ENCODE measurements at regions not wholly inside any gene's neighbourhood (a gene's known extent, or its start where the extent isn't known, plus 50 kb on each side); places are given as distances from the start of the nearest gene placed in this dataset.

GRCh38 chr2:201955231-201955630 lies 78.4 kb upstream of the FZD7 start:
- no peak overlapping the region for H3K4me3 ChIP-seq (ENCODE audit: low read depth, low read length)
- H3K4me1 Mint-ChIP-seq, result no peaks in the 10 kb centered on the region
- peaks cover 19% of the 10 kb centered on the region for H3K27me3 Mint-ChIP-seq
- no peak for ATAC-seq (ENCODE audit: low read depth in 2 of 2)
- no peaks in the 10 kb centered on the region for H3K4me1 ChIP-seq (ENCODE audit: control insufficient read depth, insufficient read depth, low read length, poor library complexity, severe bottlenecking)
- no peak overlapping the region for H3K27ac Mint-ChIP-seq
- no peak for DNase-seq
- H3K36me3 Mint-ChIP-seq, result no peaks in the 10 kb centered on the region
- H3K9me3 Mint-ChIP-seq, result no peaks in the 10 kb centered on the region
- no peaks in the 10 kb centered on the region for H3K36me3 ChIP-seq (ENCODE audit: control insufficient read depth, insufficient read depth, low read length)
- H3K4me3 Mint-ChIP-seq, result no peak overlapping the region
- H3K9me3 ChIP-seq (ENCODE audit: control insufficient read depth in 2 of 2, low read length in 2 of 2), result no peaks in the 10 kb centered on the region
- H3K27ac ChIP-seq (ENCODE audit: insufficient read depth, low read length, poor library complexity, severe bottlenecking), result no peak overlapping the region
- no peaks in the 10 kb centered on the region for H3K27me3 ChIP-seq (ENCODE audit: control insufficient read depth, insufficient read depth, low read length)

GRCh38 chr2:201955702-201956141 lies 77.9 kb upstream of the FZD7 start:
- DNase-seq (no peak), ATAC-seq (ENCODE audit: low read depth in 2 of 2) (no peak)
- Mint-ChIP-seq H3K27ac (no peak overlapping the region), H3K36me3 (no peaks in the 10 kb centered on the region), H3K4me1 (no peaks in the 10 kb centered on the region), H3K27me3 (peaks cover 19% of the 10 kb centered on the region), H3K9me3 (no peaks in the 10 kb centered on the region), H3K4me3 (no peak overlapping the region)
- no peaks in the 10 kb centered on the region for H3K9me3 ChIP-seq (ENCODE audit: control insufficient read depth in 2 of 2, low read length in 2 of 2)
- H3K27me3 ChIP-seq (ENCODE audit: control insufficient read depth, insufficient read depth, low read length), result no peaks in the 10 kb centered on the region
- H3K4me1 ChIP-seq (ENCODE audit: control insufficient read depth, insufficient read depth, low read length, poor library complexity, severe bottlenecking), result no peaks in the 10 kb centered on the region
- no peak overlapping the region for H3K4me3 ChIP-seq (ENCODE audit: low read depth, low read length)
- H3K27ac ChIP-seq (ENCODE audit: insufficient read depth, low read length, poor library complexity, severe bottlenecking), result no peak overlapping the region
- H3K36me3 ChIP-seq (ENCODE audit: control insufficient read depth, insufficient read depth, low read length), result no peaks in the 10 kb centered on the region

GRCh38 chr2:201956361-201956760 lies 77.3 kb upstream of the FZD7 start:
- no peak overlapping the region for H3K27ac ChIP-seq (ENCODE audit: insufficient read depth, low read length, poor library complexity, severe bottlenecking)
- no peaks in the 10 kb centered on the region for H3K9me3 Mint-ChIP-seq
- H3K9me3 ChIP-seq (ENCODE audit: control insufficient read depth in 2 of 2, low read length in 2 of 2), result no peaks in the 10 kb centered on the region
- peaks cover 19% of the 10 kb centered on the region for H3K27me3 Mint-ChIP-seq
- ATAC-seq (ENCODE audit: low read depth in 2 of 2) (no peak), DNase-seq (no peak)
- no peaks in the 10 kb centered on the region for H3K4me1 ChIP-seq (ENCODE audit: control insufficient read depth, insufficient read depth, low read length, poor library complexity, severe bottlenecking)
- H3K36me3 ChIP-seq (ENCODE audit: control insufficient read depth, insufficient read depth, low read length), result no peaks in the 10 kb centered on the region
- H3K36me3 Mint-ChIP-seq, result no peaks in the 10 kb centered on the region
- no peak overlapping the region for H3K27ac Mint-ChIP-seq
- H3K27me3 ChIP-seq (ENCODE audit: control insufficient read depth, insufficient read depth, low read length), result no peaks in the 10 kb centered on the region
- H3K4me3 Mint-ChIP-seq, result no peak overlapping the region
- no peaks in the 10 kb centered on the region for H3K4me1 Mint-ChIP-seq
- H3K4me3 ChIP-seq (ENCODE audit: low read depth, low read length), result no peak overlapping the region

GRCh38 chr2:201957091-201957490 lies 76.6 kb upstream of the FZD7 start:
- Histone ChIP-seq H3K27me3 (ENCODE audit: control insufficient read depth, insufficient read depth, low read length) (no peaks in the 10 kb centered on the region), H3K9me3 (ENCODE audit: control insufficient read depth in 2 of 2, low read length in 2 of 2) (no peaks in the 10 kb centered on the region), H3K27ac (ENCODE audit: insufficient read depth, low read length, poor library complexity, severe bottlenecking) (no peak overlapping the region), H3K4me3 (ENCODE audit: low read depth, low read length) (no peak overlapping the region), H3K36me3 (ENCODE audit: control insufficient read depth, insufficient read depth, low read length) (no peaks in the 10 kb centered on the region), H3K4me1 (ENCODE audit: control insufficient read depth, insufficient read depth, low read length, poor library complexity, severe bottlenecking) (no peaks in the 10 kb centered on the region)
- peaks cover 19% of the 10 kb centered on the region for H3K27me3 Mint-ChIP-seq
- H3K27ac Mint-ChIP-seq, result no peak overlapping the region
- no peaks in the 10 kb centered on the region for H3K9me3 Mint-ChIP-seq
- ATAC-seq (ENCODE audit: low read depth in 2 of 2) (no peak), DNase-seq (no peak)
- H3K36me3 Mint-ChIP-seq, result no peaks in the 10 kb centered on the region
- no peaks in the 10 kb centered on the region for H3K4me1 Mint-ChIP-seq
- no peak overlapping the region for H3K4me3 Mint-ChIP-seq

GRCh38 chr2:201959198-201959597 lies 74.5 kb upstream of the FZD7 start:
- no peak for ATAC-seq (ENCODE audit: low read depth in 2 of 2)
- H3K27me3 ChIP-seq (ENCODE audit: control insufficient read depth, insufficient read depth, low read length), result no peaks in the 10 kb centered on the region

GRCh38 chr2:201959626-201960025 lies 74.0 kb upstream of the FZD7 start:
- no peaks in the 10 kb centered on the region for H3K36me3 ChIP-seq (ENCODE audit: control insufficient read depth, insufficient read depth, low read length)
- Mint-ChIP-seq H3K4me1 (peaks cover 0 to 2% (median 0%) of the 10 kb centered on the region in 4 donors), H3K9me3 (no peaks in the 10 kb centered on the region), H3K27ac (no peak overlapping the region), H3K27me3 (peaks cover 8% of the 10 kb centered on the region), H3K36me3 (no peaks in the 10 kb centered on the region), H3K4me3 (no peak overlapping the region)
- DNase-seq, result no peak
- H3K4me3 ChIP-seq (ENCODE audit: low read depth, low read length), result no peak overlapping the region
- H3K4me1 ChIP-seq (ENCODE audit: control insufficient read depth, insufficient read depth, low read length, poor library complexity, severe bottlenecking), result no peaks in the 10 kb centered on the region
- H3K27me3 ChIP-seq (ENCODE audit: control insufficient read depth, insufficient read depth, low read length), result no peaks in the 10 kb centered on the region
- no peaks in the 10 kb centered on the region for H3K9me3 ChIP-seq (ENCODE audit: control insufficient read depth in 2 of 2, low read length in 2 of 2)
- H3K27ac ChIP-seq (ENCODE audit: insufficient read depth, low read length, poor library complexity, severe bottlenecking), result no peak overlapping the region
- no peak for ATAC-seq (ENCODE audit: low read depth in 2 of 2)

More at GRCh38 chr2:201959198-201959597, 74.5 kb upstream of the FZD7 start:
- Mint-ChIP-seq H3K36me3 (no peaks in the 10 kb centered on the region), H3K27ac (no peak overlapping the region), H3K4me3 (no peak overlapping the region), H3K4me1 (no peaks in the 10 kb centered on the region), H3K9me3 (no peaks in the 10 kb centered on the region), H3K27me3 (peaks cover 12% of the 10 kb centered on the region)
- Histone ChIP-seq H3K36me3 (ENCODE audit: control insufficient read depth, insufficient read depth, low read length) (no peaks in the 10 kb centered on the region), H3K4me1 (ENCODE audit: control insufficient read depth, insufficient read depth, low read length, poor library complexity, severe bottlenecking) (no peaks in the 10 kb centered on the region), H3K4me3 (ENCODE audit: low read depth, low read length) (no peak overlapping the region), H3K9me3 (ENCODE audit: control insufficient read depth in 2 of 2, low read length in 2 of 2) (no peaks in the 10 kb centered on the region), H3K27ac (ENCODE audit: insufficient read depth, low read length, poor library complexity, severe bottlenecking) (no peak overlapping the region)
- no peak for DNase-seq

- Mint-ChIP-seq H3K27me3 (peaks cover 7% of the 10 kb centered on the region), H3K36me3 (no peaks in the 10 kb centered on the region), H3K27ac (peak overlapping the region in 1 of 3 donors; percentile 56), H3K9me3 (no peaks in the 10 kb centered on the region), H3K4me3 (no peak overlapping the region), H3K4me1 (peaks cover 0 to 2% (median 0%) of the 10 kb centered on the region in 4 donors)
- Histone ChIP-seq H3K36me3 (ENCODE audit: control insufficient read depth, insufficient read depth, low read length) (no peaks in the 10 kb centered on the region), H3K27ac (ENCODE audit: insufficient read depth, low read length, poor library complexity, severe bottlenecking) (no peak overlapping the region), H3K4me1 (ENCODE audit: control insufficient read depth, insufficient read depth, low read length, poor library complexity, severe bottlenecking) (no peaks in the 10 kb centered on the region), H3K27me3 (ENCODE audit: control insufficient read depth, insufficient read depth, low read length) (no peaks in the 10 kb centered on the region), H3K9me3 (ENCODE audit: control insufficient read depth in 2 of 2, low read length in 2 of 2) (no peaks in the 10 kb centered on the region), H3K4me3 (ENCODE audit: low read depth, low read length) (no peak overlapping the region)
- DNase-seq (no peak), ATAC-seq (ENCODE audit: low read depth in 2 of 2) (no peak)
These were observed 73.3 kb upstream of the FZD7 start for GRCh38 chr2:201960305-201960704.

GRCh38 chr2:201961401-201961800 lies 72.3 kb upstream of the FZD7 start:
- no peaks in the 10 kb centered on the region for H3K9me3 ChIP-seq (ENCODE audit: control insufficient read depth in 2 of 2, low read length in 2 of 2)
- no peaks in the 10 kb centered on the region for H3K4me1 ChIP-seq (ENCODE audit: control insufficient read depth, insufficient read depth, low read length, poor library complexity, severe bottlenecking)
- Mint-ChIP-seq H3K4me1 (peaks cover 0 to 2% (median 0%) of the 10 kb centered on the region in 4 donors), H3K27ac (no peak overlapping the region), H3K9me3 (no peaks in the 10 kb centered on the region), H3K36me3 (no peaks in the 10 kb centered on the region), H3K4me3 (no peak overlapping the region), H3K27me3 (peaks cover under 1% of the 10 kb centered on the region)
- DNase-seq (no peak), ATAC-seq (ENCODE audit: low read depth in 2 of 2) (no peak)
- no peaks in the 10 kb centered on the region for H3K27me3 ChIP-seq (ENCODE audit: control insufficient read depth, insufficient read depth, low read length)
- H3K4me3 ChIP-seq (ENCODE audit: low read depth, low read length), result no peak overlapping the region
- H3K27ac ChIP-seq (ENCODE audit: insufficient read depth, low read length, poor library complexity, severe bottlenecking), result no peak overlapping the region
- no peaks in the 10 kb centered on the region for H3K36me3 ChIP-seq (ENCODE audit: control insufficient read depth, insufficient read depth, low read length)

Data from CD4-positive, CD25-positive, alpha-beta regulatory T cell (primary cell).